ENCODE measurements at regions not wholly inside any gene's neighbourhood (a gene's known extent, or its start where the extent isn't known, plus 50 kb on each side); places are given as distances from the start of the nearest gene placed in this dataset.

GRCh38 chr3:88704338-88704737, 403.1 kb upstream of the EPHA3 start:
- TF ChIP-seq CTCF (IDR thresholded peaks at IDR 0.05) (no peak), SIN3A (IDR thresholded peaks at IDR 0.05; ENCODE audit: borderline replicate concordance, insufficient read depth, low read depth, low read length) (no peak)

All from Panc1 (cell line).